ENCODE measurements at regions not wholly inside any gene's neighbourhood (a gene's known extent, or its start where the extent isn't known, plus 50 kb on each side); places are given as distances from the start of the nearest gene placed in this dataset.
"Not testable (repeated sequence)": the region's sequence is repeated elsewhere in the genome, so short reads cannot be mapped to it uniquely, and the experiment has no call there.

GRCh38 chr9:97140566-97140965, 101.6 kb upstream of the CTSV start:
- TF ChIP-seq POLR2A (IDR thresholded peaks at IDR 0.05; ENCODE audit: low read depth, low read length), result no peak
- no peak for DNase-seq (ENCODE audit: insufficient read length, low spot score)
- FAIRE-seq, result no peak

- no peak for TF ChIP-seq POLR2A (IDR thresholded peaks at IDR 0.05; ENCODE audit: low read depth, low read length)
- DNase-seq (ENCODE audit: insufficient read length, low spot score) (no peak), FAIRE-seq (no peak)
These were observed 97.5 kb upstream of the CTSV start for GRCh38 chr9:97136421-97136820.

DNA sequence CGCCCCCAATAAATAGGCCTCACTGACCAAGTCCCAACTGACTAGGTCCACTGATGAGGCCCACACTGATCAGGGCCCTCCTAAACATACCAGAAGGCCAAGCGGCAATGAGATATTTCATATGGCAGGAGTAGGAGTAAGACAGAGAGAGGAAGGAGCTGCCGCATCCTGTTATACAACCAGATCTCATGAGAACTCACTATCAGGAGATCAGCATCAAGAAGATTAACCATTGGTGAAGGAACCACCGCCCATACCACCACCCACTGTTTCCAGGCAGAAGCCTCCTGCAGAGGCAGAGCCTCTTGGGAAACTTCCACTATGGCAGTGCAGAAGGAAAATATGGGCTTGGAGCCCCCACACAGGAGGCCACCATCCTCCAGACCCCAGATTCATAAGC, 95.0 kb upstream of the CTSV start:
- FAIRE-seq; DNase-seq (ENCODE audit: insufficient read length, low spot score): not testable (repeated sequence)

- no peak for TF ChIP-seq POLR2A (IDR thresholded peaks at IDR 0.05; ENCODE audit: low read depth, low read length)
- FAIRE-seq, result no peak
- DNase-seq (ENCODE audit: insufficient read length, low spot score), result no peak
These were observed 93.9 kb upstream of the CTSV start for GRCh38 chr9:97132865-97133264.

- not testable (repeated sequence) for DNase-seq (ENCODE audit: insufficient read length, low spot score); FAIRE-seq
These were observed 91.9 kb upstream of the CTSV start for GRCh38 chr9:97130864-97131263.

GRCh38 chr9:97130387-97130786, 91.4 kb upstream of the CTSV start:
- not testable (repeated sequence) for FAIRE-seq; DNase-seq (ENCODE audit: insufficient read length, low spot score)

DNA sequence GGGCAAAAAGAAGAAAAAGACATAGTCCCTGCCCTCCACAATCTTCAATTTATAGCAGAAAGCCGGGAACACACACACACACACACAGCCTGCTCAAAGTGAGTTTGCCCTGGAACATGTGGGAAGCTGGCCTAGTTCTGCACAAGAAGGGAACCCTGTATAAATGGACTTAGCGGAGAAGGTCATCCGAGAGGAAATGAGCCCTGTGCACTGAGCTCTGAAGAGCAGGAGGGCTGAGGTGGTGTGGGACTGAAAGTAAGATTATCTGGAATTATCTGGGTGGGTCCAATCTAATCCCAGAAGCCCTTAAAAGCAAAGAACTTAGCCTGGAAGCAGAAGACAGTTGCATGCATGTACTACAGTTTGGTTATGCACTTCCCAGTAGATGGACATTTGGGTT, 90.0 kb upstream of the CTSV start:
- TF ChIP-seq POLR2A (IDR thresholded peaks at IDR 0.05; ENCODE audit: low read depth, low read length), result no peak
- DNase-seq (ENCODE audit: insufficient read length, low spot score), result no peak
- FAIRE-seq, result no peak

GRCh38 chr9:97124256-97124655, 85.3 kb upstream of the CTSV start:
- TF ChIP-seq POLR2A (IDR thresholded peaks at IDR 0.05; ENCODE audit: low read depth, low read length), result no peak
- FAIRE-seq (no peak), DNase-seq (ENCODE audit: insufficient read length, low spot score) (no peak)

DNA sequence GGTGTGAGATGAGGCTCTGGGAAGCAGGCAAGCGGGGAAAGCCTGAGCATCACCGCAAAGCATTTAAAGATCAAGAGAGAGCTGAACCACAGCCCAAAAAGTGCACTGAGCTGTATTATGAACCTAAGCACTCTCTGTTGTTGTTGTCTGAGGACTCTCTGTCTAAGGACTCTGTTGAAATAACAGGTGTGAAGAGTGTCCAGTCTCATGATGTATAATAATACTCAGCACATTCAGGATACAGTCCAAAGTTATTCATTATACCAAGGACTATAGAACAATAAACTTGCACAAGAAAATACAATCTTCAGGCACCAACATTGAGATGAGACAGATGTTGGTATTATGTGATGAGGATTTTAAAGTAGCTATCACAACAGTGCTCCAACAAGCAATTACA, 71.8 kb upstream of the CTSV start:
- DNase-seq (ENCODE audit: insufficient read length, low spot score) (no peak), FAIRE-seq (peak; percentile 87)
- TF ChIP-seq POLR2A (IDR thresholded peaks at IDR 0.05; ENCODE audit: low read depth, low read length), result no peak

DNA sequence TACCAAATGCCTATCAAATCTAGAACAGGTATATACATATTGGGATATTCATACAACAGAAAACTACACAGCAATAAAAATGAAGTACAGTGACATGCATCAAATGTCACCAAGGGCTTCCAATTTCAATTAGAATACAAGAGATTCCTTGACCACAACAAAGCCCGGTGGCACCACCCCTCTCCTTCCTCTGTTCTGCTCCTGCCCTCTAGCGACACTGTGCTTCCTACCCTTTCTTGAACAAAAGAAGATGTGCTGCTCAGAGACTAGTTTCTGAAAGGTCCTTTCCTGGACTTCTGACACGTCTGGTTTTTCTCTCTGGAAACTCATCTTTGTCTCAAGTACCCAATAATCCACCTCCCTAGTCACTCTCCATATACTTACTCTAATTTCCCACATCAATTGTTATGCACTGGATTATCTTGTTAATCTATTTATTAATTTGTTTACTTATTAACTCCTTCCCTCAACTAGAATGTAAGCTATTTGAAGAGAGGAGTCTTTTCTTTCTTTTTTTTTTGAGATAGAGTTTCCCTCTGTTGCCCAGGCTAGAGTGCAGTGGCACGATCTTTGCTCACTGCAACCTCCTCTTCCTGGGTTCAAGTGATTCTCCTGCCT, 70.4 kb upstream of the CTSV start:
- TF ChIP-seq POLR2A (IDR thresholded peaks at IDR 0.05; ENCODE audit: low read depth, low read length), result no peak
- FAIRE-seq (peak; percentile 98), DNase-seq (ENCODE audit: insufficient read length, low spot score) (peak; percentile 32)

DNA sequence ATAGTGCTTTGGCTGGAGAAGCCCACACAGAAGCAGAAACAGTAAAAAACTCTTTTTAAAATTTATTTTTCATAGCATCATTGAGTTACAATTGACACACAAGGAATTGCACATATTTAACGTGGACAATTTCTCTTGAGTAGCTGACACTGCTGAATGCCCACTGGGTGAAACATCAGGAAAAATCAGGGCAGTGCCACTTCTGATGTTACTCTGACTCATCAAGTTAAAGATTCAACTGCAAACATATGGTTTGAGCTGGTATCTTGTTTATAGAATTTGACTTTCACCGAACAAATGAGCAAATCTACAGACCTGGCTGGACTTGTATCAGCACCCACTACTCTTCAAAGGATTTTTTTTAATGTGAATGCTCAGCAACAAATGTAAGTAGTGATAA, 66.3 kb upstream of the CTSV start:
- DNase-seq (ENCODE audit: insufficient read length, low spot score), result peak; percentile 45
- peak; percentile 100 for FAIRE-seq

DNA sequence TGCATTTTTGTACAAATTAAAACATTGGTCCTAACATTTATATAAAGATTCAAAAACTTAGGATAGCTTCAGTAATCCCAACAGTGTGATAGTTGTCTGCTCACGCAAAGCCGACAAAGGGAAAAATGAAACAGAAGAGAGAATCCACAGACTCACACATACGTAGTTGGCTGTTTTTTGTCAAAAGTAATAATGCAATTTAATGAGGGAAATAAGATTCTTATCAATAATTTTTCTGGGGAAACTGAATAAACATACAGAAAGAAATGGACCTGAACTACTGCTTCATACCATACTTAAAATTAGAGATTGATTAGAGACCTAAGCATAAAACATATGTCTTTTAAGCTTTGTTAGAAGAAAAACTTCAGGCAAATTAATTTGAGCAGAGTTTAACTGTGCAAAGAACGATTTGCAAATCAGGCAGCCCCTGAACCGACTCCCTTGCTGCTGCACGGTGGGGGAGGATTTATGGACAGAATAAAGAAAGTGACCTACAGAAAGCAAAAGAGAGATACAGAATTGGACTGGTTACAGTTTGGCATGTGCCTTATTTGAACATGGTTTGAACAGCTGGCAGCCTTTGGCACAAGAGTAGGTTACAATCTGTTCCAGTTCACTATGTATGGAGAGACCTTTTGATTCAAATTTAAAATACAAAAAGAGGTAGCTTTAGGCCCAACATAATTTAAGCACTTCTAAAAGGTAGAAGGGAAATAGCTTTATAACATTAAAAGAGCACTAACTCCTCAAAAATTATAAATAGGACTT, 64.9 kb upstream of the CTSV start:
- DNase-seq (ENCODE audit: insufficient read length, low spot score), result not testable (repeated sequence)
- peak; percentile 94 for FAIRE-seq

DNA sequence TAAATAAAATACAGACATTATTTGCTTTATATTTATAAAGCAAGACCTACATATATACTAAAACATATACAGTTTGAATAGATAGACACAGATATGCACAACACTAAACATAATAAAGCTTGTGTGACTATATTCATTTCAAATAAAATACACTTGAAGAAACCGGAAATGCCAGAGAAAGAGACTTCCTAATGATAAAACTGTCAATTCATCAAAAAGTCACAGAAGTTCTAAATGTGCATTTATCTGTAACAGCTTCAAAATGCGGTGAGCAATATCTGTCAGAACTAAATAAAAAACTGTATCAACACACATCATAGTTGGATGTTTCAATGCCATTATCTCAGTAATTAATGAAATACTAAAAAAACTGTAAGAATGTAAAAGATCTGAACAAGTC, 60.6 kb upstream of the CTSV start:
- DNase-seq (ENCODE audit: insufficient read length, low spot score), result not testable (repeated sequence)
- peak; percentile 90 for FAIRE-seq

DNA sequence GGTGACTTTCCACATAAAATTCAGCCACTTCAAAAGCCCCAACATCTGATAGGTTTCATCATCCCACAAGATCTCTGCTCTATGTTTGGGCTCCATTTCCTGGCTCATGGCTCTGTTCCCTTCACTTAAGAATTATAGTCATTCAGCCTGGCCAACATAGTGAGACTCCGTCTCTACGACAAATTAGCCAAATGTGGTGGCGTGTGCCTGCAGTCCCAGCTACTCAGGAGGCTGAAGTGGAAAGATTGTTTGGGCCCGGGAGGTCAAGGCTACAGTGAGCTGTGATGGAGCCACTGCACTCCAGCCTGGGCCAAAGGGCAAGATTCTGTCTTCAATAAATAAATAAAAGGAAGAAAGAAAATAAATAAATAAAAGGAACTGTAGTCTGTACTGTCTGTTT, 57.9 kb upstream of the CTSV start:
- FAIRE-seq (no peak), DNase-seq (ENCODE audit: insufficient read length, low spot score) (no peak)
- no peak for TF ChIP-seq POLR2A (IDR thresholded peaks at IDR 0.05; ENCODE audit: low read depth, low read length)

DNA sequence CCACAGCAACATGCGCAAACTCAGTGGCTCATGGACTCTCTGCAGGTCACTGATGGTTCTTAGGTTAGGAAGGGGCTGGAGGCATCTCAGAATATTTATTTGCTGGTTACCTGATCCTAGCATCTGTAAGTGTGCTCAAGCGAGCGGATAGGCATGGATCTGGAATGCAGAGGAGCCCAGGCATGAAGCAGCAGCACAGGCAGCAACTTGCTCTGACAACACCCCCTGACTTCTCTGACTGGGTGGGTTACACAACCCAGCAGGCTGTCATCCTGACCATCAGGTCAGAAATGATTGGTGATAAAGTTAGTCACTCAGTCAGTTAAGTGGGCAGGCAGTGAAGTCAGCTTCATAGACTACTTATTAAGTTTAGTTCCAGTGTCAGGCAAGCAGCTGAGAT, 50.4 kb upstream of the CTSV start:
- not testable (repeated sequence) for FAIRE-seq; DNase-seq (ENCODE audit: insufficient read length, low spot score)
